Body of pancreas (tissue), 4 donors: ENCODE measurements at regions not wholly inside any gene's neighbourhood (a gene's known extent, or its start where the extent isn't known, plus 50 kb on each side); places are given as distances from the start of the nearest gene placed in this dataset.

ENCODE experiments used
- CTCF ChIP-seq, 7 experiments: fragments of 450-650 bp in 4 of 7; fragments of 200-600 bp in 3 of 7; sonication (generic) in 3 of 7; IDR thresholded peaks; one replicate each; pipeline ENCODE4 v1.5.1; 2016 to 2019; ENCODE audit warnings: antibody characterized with exemption in 7 of 7
- POLR2A ChIP-seq, 3 donors: fragments of 450-650 bp; IDR thresholded peaks; one replicate each; pipeline ENCODE4 v1.6.1; 2016; ENCODE audit warnings: antibody characterized with exemption in 3 of 3, mild to moderate bottlenecking in 2 of 3

- TF ChIP-seq POLR2A (IDR thresholded peaks at IDR 0.05) (no peak), CTCF (IDR thresholded peaks at IDR 0.05) (no peak)
Observed at GRCh38 chr5:135089912-135090311, 55.9 kb upstream of the PITX1 start.
